ENCODE measurements at regions not wholly inside any gene's neighbourhood (a gene's known extent, or its start where the extent isn't known, plus 50 kb on each side); places are given as distances from the start of the nearest gene placed in this dataset.

- Histone ChIP-seq H3K9me3 (ENCODE audit: control insufficient read depth, insufficient read depth, low read length) (peaks cover 4% of the 10 kb centered on the region; the same call in 1 of the 2 replicates), H3K9me1 (ENCODE audit: insufficient read depth, low read length) (no peaks in the 10 kb centered on the region), H3K4me1 (ENCODE audit: control insufficient read depth, insufficient read depth, low read length) (no peaks in the 10 kb centered on the region), H3K27ac (ENCODE audit: insufficient read depth, low read length) (no peak overlapping the region), H3K79me1 (ENCODE audit: low read depth in 1 of 2, low read length in 2 of 2) (no peaks in the 10 kb centered on the region), H3K36me3 (ENCODE audit: control insufficient read depth, insufficient read depth, low read length) (no peaks in the 10 kb centered on the region), H4K8ac (ENCODE audit: low read depth in 2 of 2, low read length in 2 of 2) (no peak overlapping the region), H2AFZ (replicated peaks; ENCODE audit: low read length, poor library complexity) (no peak overlapping the region), H3K4ac (ENCODE audit: low read depth, low read length) (no peak overlapping the region), H3K14ac (replicated peaks; ENCODE audit: low read depth, low read length) (no peak overlapping the region), H2AK5ac (ENCODE audit: low read depth, low read length) (no peak overlapping the region), H4K5ac (ENCODE audit: low read depth, low read length) (no peak overlapping the region), H3K4me2 (ENCODE audit: low read depth, low read length) (no peak overlapping the region), H3K4me3 (ENCODE audit: insufficient read depth, low read depth, low read length) (no peak overlapping the region), H4K20me1 (ENCODE audit: insufficient read depth, low read length) (no peaks in the 10 kb centered on the region), H3K56ac (ENCODE audit: extremely low read depth, insufficient read depth, low read length) (no peak overlapping the region), H3K27me3 (ENCODE audit: control insufficient read depth, insufficient read depth, low read length) (peaks cover 2% of the 10 kb centered on the region; the same call in 1 of the 2 replicates), H2BK5ac (ENCODE audit: low read depth, low read length, poor library complexity, severe bottlenecking) (no peak overlapping the region), H2BK120ac (ENCODE audit: low read depth, low read length) (no peak overlapping the region), H2BK20ac (ENCODE audit: low read depth, low read length) (no peak overlapping the region), H3K18ac (ENCODE audit: low read depth, low read length) (no peak overlapping the region), H3K23ac (ENCODE audit: low read depth, low read length) (no peak overlapping the region), H2AK9ac (replicated peaks; ENCODE audit: low read depth, low read length, poor library complexity) (no peak overlapping the region), H2BK15ac (ENCODE audit: low read depth, low read length) (no peak overlapping the region), H4K91ac (ENCODE audit: insufficient read depth, low read depth, low read length) (no peak overlapping the region), H3K9ac (ENCODE audit: low read depth, low read length) (no peak overlapping the region)
- no TSS peak for BruUV-seq (replicated peaks)
- ChIA-PET CTCF (no interaction called here), POLR2A (ENCODE audit: unreplicated experiment) (no interaction called here)
- ATAC-seq (ENCODE audit: low read depth) (no peak), DNase-seq (no peak)
- in situ Hi-C loops (cut with MboI; ENCODE audit: low sequenced_read_pairs) (no loop called here), dilution Hi-C loops (cut with HindIII; ENCODE audit: low sequenced_read_pairs, unreplicated experiment) (no loop called here), intact Hi-C loops (cut with micrococcal nuclease) (no loop called here)
- no peak for TF ChIP-seq SMC3 (IDR thresholded peaks at IDR 0.05; ENCODE audit: low read depth, low read length)
- no peak for TF ChIP-seq MAZ (IDR thresholded peaks at IDR 0.05; ENCODE audit: borderline replicate concordance, low read depth, low read length)
- TF ChIP-seq NFE2L2 (IDR thresholded peaks at IDR 0.05; ENCODE audit: low read depth, low read length): no peak
- no peak for TF ChIP-seq BHLHE40 (IDR thresholded peaks at IDR 0.05; ENCODE audit: low read depth, low read length)
- no peak for TF ChIP-seq CEBPB (IDR thresholded peaks at IDR 0.05; ENCODE audit: low read depth, low read length)
- TF ChIP-seq MXI1 (IDR thresholded peaks at IDR 0.05; ENCODE audit: borderline replicate concordance, low read depth, low read length): no peak
- no peak for TF ChIP-seq CHD1 (IDR thresholded peaks at IDR 0.05; ENCODE audit: low read depth, low read length)
- TF ChIP-seq POLR2A (IDR thresholded peaks at IDR 0.05; ENCODE audit: low read depth, low read length): no peak
- no peak for TF ChIP-seq RFX5 (IDR thresholded peaks at IDR 0.05; ENCODE audit: low read depth, low read length)
- WGBS, 2 experiments (ENCODE audit: extremely low coverage in 2 of 2, insufficient read length in 1 of 2): no CpG with 5 or more reads among the region's 4 CpGs
Measured at GRCh38 chrX:47776292-47777006, 60.3 kb upstream of the ZNF81 start.
